ENCODE measurements at regions not wholly inside any gene's neighbourhood (a gene's known extent, or its start where the extent isn't known, plus 50 kb on each side); places are given as distances from the start of the nearest gene placed in this dataset.

DNA sequence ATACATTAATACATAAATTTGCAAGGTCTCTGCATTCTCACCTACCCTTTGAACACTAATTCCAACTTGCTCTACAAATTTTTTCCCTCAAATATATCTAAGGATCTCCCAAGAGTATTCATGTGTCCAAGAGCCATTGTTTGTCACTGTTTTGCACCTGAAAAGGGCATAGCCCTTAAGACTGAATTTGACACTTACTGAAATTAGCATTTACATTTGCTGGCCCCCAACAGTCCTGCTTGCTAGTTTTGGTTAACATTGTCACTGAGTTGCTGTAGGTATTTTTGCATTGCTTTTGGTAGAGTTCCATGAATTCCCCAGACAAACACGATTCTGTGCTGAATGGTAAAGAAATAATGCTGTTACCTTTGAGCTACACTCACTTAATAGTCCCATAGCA lies 57.3 kb downstream of the KCNA4 start:
- no peak for DNase-seq

DNA sequence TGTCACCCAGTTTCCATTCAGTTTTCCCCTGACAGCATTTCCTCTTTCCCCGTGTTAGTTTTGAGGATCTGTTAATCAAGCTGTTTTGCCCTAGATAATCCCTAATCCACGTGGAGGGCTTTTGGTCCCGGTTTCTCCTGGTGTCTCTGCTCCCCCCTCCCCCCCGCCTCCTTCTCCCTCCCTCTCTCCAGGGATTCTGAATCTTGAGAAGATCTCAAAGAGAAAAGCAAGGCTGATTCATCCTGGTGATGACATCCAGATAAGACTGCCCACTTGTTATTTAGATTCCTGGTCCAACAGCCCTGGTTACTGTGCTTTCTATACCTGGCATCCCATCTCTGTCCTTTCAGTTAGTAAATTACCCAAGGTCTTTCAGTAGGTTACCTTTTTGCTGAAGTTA lies 59.4 kb downstream of the KCNA4 start:
- DNase-seq: no peak

DNA sequence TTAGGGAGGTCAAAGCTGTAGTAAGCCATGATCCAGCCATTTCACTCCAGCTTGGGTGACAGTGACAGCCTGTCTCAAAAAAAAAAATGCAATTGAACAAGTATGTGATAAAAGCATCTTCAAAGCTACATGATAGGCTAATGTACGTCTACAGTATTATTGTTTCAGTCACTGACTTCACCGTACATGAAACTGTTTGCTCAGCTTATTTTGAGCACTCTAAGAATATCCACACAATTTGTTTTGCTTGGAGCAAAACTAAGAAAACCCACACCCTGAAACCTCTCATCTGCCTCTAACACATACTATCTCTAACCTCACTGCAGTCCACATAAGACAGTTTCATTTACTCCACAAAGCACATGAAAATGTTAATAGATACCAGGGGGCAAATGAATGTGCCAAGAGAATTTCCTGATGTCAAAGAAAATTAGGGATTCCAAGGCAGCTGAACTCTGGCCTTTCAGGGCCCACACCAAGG lies 60.7 kb downstream of the KCNA4 start:
- no peak for DNase-seq

DNA sequence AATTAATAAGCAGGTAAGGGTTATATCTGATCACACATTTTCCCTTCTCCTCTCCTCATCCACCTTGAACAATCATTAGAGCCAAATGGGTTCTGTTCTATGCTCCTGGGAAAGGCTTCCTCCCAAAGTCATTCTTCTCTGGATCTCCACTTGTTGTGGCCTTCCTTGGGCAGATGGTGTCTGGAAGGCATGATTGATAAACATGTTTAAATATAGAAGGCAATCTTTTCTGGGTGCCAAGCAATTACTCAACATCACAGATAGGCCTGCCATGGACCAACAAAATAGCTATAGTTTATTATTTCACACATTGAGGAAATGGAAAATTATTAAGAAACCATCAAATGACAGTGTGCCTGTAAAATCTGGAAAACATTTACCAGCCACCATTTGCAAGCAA lies 73.5 kb downstream of the KCNA4 start:
- DNase-seq: no peak

DNA sequence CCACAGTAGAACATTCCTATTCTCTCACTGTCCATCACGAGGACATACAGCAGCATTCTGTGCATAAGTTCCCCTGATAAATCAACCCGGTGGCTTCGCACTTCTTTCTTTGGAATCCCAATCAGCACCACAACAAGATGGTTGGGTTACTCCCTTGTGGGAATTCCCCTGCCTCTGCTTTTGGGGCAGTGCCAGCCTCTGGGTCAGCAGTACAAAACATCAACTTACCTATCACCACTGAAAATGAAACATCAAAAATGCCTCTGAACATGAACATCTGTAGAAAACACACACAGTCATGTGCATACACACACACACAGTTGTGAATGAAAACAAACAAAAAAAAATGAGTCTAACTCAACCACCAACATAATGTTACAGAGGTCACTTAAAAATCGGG lies 79.3 kb downstream of the KCNA4 start:
- no peak for DNase-seq

DNA sequence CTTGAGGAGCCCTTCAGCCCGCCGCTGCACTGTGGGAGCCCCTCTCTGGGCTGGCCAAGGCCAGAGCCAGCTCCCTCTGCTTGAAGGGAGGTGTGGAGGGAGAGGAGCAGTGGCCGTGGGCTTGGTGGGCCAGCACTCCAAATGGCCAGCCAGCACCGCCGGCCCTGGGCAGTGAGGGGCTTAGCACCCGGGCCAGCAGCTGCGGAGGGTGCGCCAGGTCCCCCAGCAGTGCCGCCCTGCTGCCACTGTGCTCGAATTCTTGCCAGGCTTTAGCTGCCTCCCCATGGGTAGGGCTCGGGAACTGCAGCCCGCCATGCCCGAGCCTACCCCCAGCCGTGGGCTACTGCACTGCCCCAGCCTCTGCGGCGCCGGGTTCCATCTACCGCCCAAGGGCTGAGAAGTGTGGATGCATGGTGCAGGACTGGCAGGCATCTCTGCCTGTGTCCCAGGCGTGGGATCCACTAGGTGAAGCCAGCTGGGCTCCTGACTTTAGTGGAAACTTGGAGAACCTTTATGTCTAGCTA lies 82.7 kb downstream of the KCNA4 start:
- DNase-seq: no peak

DNA sequence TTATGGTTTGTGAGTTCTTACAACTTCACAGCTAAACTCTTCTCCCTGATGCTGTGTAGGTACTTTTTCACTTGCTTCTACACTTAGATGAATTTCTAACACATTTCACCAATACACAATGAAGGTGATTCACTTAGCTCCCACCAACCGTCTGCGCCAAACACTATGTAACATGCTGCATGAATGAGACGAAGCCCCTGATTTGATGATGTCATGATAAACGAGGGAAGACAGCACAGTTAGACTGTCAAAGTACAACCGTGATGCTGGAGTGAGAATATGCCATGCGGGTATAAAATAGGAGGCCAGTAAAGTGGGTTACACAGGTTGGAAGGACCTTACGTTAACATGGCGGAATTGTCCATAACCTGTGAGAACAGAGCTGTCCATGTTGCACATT lies 100.8 kb downstream of the KCNA4 start:
- no peak for DNase-seq

DNA sequence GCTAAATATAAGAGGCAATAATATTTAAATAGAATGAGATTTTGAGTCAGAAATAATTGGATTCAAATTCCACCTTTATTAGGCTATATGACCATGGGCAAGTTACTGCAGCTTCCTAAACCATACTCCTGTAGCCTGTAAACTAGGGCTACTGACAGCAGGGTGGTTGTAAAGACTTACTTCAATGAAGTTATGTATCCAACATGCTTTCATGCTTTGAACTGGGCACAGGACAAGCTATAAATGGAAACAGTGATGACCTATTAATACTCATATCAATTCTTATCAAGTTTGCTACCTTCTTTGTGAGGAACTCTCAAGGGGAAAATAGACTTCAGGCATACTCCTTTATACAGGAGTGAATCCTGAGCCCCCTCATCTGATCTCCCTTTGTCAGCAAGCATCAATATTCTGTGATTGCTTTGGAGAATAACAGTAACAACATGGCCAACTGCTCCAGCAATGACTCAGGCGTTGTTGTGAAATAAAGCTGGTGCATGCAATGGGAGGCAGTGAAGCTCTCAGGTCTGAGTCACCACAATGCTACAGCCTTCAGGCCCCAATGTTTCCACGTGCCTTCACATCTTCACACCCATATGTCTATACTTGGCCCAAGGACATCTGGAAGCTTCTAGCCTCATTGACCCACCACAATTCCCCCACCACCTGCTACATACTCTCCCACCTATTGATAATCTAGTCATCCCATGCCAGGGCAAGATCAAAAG lies 102.5 kb downstream of the KCNA4 start:
- no peak for DNase-seq

DNA sequence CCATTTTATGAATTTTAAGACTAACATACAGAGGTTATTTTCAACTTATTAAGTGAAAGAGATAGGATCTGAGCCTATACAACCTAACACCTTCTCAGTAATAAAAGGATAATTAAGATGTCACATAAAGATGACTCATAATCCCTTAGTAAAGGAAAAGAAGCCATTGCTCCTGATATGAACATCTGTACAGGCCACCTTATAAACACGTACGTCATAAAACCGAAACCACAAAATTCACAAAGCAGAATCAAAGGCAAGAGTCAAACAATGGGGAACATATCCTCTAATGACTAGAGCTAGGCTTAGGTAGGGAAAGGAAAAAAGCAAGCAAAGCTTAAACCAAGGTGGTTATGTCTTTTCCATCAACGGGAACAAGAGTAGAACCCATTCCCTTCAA lies 103.5 kb downstream of the KCNA4 start:
- DNase-seq: no peak

DNA sequence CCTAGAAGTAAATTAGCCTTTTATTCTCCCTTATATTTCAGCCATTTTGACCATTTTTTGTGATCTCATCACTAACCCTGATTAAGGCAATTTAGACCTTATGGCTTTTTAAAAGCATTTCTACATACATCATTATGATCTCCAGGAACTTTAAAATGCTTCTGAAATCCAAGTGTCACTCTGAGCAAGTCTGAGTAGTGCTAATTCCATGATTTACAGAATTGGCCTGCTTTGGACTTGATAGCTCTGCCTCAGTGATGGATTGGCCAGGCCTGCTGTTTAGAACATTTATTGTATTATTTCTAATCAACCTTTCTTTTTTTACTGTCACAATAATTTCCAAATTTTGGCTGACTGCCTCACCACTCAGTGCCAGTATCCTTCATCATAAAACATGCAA lies 116.4 kb downstream of the KCNA4 start:
- DNase-seq: no peak

DNA sequence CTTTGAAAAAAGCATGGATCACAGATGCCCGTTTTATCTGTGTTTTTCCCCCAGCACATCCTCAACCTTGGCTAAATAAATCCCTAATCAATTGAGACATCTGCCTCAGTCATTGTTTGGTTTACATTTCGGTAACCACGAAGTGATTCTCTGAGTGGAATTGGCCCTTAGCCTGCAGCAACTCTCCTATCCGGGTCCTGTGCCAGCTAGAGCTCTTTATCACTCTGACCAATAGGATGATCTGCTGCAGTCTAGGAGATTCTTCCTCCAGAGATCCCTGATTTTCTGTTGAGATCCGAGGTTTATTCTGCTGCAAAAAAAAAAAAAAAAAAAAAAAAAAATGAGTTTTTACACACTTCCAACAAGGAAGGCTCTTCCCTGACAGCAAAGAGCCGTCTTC lies 137.3 kb downstream of the KCNA4 start:
- no peak for DNase-seq

DNA sequence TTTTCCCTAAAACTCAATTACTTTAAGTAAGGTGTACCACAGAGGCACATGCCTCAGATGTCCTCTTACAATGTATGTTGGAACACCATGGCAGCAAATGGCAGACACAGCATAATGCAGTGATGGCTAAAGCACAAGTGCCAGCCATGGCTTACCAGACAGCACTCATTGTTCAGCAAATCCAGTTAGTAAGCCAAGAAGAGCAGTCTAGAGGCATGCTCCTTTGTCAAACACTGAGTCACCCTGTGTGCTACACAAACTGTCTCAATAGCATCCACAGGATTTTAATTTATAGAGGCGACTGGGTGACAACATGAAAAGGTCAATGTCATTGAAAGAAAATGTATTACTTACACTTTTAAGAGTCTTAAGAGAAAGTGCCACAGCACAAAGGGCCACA lies 140.6 kb downstream of the KCNA4 start:
- DNase-seq: no peak

DNA sequence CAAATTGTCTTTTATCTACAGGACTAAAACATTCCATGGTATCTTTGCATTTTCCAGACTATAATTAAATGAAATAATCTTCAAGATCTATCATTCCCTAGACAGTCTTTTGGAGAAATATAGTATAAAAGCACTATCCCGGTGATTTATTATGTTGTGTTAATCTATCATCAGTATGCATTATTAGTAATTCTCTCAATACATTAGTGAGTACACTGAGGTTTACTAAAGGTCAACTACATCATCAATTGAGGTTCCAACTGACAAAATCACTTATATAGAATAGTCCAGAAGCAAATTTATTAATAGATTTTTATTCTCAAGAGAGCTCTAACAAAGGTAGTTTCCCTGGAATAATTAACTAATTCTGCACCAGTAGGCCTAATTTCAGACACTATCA lies 169.6 kb downstream of the KCNA4 start:
- no peak for DNase-seq

DNA sequence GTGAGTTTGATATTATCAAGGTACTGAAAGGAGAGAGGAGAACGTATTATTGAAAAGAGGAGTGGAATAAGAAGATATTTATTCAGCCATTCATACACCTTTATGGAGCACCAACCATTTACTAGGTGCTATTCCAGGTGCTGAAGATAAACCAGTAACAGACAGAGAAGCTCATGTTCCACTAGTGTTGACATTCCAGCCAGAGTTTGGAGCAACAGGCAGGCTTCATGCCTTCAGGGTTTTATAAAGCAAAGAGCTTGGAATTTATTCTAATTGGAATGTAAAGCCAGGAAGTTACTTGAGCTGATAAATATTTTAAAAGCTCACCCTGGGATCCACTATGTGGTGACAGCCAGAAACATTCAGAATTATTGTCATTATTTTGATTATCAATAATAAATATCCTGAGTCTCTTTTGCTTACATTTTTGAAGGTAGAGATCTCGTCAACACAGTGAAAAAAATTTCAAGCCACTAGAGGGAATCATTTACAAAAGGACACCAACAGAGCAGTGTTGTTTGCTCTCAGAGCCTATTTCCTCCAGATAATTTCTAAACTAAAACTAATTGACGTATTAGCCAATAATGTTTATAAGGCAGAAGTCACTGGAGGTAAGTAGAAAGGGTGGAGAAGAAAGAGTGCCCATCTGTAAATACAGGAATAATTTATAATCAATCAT lies 172.0 kb downstream of the KCNA4 start:
- no peak for DNase-seq

DNA sequence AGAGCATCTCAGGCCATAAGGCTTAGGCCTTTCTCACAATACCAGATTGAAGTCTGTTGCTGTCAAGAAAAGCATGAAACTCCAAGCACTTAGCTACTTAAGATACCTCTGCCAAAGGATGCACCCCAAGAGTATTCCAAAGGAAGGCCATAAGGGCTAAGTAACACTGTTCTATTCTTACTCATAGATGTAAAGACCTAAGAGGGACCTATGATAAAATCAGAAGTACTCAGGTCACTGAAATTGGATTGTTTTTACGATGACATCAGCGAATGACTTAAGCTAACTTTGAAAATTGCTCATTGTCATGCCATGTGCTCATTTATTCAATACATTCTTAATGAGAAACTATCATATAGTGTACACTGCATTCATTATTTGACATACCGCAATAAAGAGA lies 172.8 kb downstream of the KCNA4 start:
- no peak for DNase-seq

DNA sequence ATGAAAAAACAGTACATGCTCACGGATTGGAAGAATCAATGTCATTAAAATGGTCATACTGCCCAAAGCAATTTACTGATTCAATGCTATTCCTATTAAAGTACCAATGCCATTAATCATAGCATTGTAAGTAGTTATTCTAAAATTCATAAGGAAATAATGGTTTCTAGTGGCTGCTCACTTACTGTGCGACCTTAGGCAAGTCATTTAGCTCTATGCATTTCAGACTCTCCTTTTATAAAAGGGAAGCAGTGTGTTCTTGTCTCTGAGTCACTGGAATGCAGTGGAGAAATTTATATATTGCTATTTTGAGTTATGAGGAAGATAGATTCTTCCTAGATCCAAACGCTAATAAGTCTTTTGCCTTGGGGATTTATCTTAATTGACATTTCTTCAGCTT lies 174.8 kb downstream of the KCNA4 start:
- DNase-seq: no peak

DNA sequence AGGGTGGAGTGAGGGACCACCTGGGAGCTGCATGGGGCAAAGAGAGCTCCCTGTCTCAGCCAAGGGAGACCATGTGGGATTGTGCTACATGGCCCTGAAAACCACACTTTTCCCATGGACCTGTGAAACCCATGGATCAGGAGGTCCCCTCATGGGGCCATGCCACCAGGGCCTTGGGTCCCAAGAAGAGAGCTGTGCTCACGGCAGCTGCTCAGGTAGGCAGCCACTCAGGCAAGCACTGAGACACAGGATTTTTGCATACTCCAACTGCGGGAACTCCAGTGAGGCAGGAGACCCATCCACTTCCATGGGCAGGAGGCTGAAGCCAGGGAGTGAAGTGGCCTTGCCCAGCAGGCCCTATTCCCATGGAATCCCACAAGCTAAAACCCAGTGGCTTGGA lies 190.0 kb downstream of the KCNA4 start:
- DNase-seq: no peak

DNA sequence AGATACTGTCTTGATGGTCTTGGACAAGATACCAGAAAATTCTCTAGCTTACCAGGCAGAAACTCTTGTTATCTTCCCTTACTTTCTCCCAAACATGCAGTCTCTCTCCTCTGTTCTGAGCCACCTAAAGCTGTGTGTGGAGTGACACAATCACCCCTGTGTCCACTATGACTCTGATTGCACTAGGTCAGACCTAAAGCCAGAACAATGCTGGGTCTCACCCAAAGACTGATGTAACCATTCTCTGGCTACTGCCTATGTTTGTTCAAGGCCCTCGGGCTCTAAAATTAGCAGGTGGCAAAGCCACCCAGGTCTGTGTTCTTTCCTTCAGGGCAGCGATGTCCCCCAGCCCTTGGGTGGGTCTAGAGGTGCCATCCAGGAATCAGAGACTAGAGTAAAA lies 200.5 kb downstream of the KCNA4 start:
- DNase-seq: no peak

DNA sequence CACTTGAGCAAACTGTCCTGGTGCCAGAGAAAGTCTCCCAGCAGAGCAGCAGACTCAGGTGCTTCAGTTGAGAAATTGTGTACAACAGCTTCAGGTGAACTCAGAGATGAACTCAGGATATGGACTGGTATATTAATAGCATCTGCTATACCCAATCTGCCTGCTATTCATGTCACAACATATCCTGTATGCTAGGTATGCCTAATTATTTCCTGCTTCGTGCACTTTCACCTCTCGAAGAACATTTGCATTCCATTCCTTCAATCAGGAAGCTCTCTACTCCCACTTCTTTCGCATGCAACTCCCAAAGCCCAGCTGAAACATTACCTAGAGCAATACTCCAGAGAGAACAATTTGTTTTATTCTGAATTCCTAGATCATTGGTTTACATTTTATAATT lies 207.7 kb downstream of the KCNA4 start:
- no peak for DNase-seq

DNA sequence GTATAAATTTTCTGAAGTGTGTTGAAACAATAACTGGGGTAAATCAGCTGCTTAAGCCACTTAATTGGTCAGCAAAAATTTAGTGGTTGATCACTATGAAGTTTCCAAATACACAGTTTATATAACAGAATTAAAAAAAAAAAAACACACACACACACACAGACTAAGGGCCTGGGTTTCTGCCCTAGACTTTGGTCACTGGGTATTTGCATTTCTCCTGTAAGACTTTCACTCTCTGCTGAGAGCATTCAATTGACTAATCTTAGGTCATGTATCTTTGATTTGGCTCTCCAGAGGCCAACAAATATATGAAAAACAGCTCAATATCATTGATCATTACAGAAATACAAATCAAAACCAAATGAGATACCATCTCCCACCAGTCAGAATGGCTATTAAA lies 214.3 kb downstream of the KCNA4 start:
- no peak for DNase-seq

DNA sequence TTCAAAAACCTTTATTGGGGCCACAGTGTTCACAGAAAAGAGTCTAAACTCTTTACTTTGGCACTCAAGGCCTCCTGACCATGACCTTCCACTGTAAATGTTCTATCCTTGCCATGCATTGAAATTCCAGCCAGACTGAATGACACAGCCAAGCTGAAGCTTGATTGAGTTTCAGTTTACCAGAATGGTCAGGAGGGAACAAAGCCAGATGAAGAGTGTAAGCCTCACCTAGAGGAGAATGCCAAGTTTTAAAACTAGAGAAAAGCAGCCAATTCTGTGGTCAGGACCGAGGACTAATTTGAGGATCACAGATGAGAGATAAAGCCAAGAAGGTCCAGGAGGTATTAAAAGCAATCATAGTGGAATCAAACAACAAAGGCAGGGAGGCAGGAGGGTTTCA lies 215.3 kb downstream of the KCNA4 start:
- DNase-seq: no peak

DNA sequence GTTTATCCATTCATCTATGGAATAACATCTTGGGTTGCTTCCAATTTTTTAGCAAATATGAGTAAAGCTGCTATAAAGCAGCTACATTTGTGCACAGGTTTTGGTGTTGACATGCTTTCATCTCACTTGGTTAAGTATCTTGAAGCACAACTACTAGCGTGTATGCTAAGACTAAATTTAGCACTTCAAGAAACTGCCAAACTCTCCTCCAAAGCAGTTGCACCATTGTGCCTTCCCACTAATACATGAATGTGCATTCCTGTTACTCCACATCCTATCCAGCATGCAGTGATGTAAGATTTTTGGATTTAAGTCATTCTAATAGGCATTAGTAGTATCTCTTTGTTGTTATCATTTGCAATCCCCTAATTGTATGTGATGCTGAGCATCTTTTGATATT lies 230.7 kb downstream of the KCNA4 start:
- no peak for DNase-seq

DNA sequence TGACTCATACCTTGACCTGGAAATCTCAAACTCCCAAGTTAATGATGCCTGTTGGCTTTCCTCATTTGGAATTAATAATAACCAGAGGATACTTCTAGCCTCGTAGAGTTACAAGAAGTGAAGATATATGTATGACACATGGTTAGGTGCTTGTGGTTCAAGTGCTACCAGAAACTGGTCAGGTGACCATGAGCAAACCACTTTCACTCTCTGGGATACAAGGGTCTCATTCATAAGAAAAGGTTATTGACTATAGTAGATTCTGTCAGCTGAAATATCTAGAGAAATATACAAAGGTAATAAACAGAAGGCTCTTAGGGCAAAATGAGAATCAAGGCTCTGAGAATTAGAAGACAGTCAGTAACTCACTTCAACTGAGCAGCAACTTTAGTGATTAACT lies 233.3 kb downstream of the KCNA4 start:
- no peak for DNase-seq
